ENCODE measurements at regions not wholly inside any gene's neighbourhood (a gene's known extent, or its start where the extent isn't known, plus 50 kb on each side); places are given as distances from the start of the nearest gene placed in this dataset.

DNA sequence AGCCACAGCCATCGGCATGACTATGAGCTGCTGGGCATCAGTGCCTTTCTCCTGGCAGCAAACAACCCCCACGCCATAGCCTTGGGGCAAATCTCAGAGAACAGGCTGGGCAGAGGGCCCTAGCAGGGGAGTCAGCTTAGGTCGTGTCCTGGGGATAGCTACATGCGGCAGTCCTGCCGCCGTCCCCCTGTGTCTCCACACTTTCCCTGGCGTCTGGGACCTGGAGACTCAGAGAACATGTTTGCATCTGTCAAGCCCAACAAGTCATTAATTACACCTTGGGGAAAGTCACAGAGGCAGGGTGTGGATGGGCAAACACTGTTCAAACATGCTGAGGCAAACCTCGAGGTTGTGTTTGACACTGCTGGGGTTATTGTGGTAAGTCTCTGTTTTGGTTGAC is 123.6 kb downstream of the C5orf15 start:
- no peak for DNase-seq (ENCODE audit: low read depth)
- TF ChIP-seq, protein P1, sequence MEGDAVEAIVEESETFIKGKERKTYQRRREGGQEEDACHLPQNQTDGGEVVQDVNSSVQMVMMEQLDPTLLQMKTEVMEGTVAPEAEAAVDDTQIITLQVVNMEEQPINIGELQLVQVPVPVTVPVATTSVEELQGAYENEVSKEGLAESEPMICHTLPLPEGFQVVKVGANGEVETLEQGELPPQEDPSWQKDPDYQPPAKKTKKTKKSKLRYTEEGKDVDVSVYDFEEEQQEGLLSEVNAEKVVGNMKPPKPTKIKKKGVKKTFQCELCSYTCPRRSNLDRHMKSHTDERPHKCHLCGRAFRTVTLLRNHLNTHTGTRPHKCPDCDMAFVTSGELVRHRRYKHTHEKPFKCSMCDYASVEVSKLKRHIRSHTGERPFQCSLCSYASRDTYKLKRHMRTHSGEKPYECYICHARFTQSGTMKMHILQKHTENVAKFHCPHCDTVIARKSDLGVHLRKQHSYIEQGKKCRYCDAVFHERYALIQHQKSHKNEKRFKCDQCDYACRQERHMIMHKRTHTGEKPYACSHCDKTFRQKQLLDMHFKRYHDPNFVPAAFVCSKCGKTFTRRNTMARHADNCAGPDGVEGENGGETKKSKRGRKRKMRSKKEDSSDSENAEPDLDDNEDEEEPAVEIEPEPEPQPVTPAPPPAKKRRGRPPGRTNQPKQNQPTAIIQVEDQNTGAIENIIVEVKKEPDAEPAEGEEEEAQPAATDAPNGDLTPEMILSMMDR (IDR thresholded peaks at IDR 0.05; ENCODE audit: control insufficient read depth, extremely low read depth, insufficient read depth) = no peak
- no peak overlapping the region for H3K4me3 ChIP-seq (ENCODE audit: low read depth, low read length)

DNA sequence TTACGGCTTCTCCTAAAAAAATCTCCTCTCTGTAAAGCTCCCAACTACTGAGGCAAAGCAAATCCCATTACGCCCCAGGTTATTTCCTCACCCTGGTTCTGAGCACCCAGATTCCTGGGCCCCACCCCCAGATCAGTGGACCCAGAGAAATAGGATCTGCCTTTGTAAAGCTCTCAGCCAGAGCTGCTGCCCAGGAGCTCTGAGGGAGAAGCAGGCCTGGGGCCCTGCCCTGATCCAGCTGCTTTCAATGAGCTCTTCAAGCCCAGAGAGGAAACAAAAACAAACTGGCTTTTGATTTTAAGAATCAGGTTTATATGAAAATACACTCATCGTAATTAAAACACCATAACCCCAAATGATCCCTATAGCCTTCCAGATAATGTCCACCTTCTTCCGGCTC is 124.5 kb downstream of the C5orf15 start:
- H3K4me3 ChIP-seq (ENCODE audit: low read depth, low read length) = no peak overlapping the region
- no peak for DNase-seq (ENCODE audit: low read depth)
- TF ChIP-seq, protein P1 (IDR thresholded peaks at IDR 0.05; ENCODE audit: control insufficient read depth, extremely low read depth, insufficient read depth) = no peak

DNA sequence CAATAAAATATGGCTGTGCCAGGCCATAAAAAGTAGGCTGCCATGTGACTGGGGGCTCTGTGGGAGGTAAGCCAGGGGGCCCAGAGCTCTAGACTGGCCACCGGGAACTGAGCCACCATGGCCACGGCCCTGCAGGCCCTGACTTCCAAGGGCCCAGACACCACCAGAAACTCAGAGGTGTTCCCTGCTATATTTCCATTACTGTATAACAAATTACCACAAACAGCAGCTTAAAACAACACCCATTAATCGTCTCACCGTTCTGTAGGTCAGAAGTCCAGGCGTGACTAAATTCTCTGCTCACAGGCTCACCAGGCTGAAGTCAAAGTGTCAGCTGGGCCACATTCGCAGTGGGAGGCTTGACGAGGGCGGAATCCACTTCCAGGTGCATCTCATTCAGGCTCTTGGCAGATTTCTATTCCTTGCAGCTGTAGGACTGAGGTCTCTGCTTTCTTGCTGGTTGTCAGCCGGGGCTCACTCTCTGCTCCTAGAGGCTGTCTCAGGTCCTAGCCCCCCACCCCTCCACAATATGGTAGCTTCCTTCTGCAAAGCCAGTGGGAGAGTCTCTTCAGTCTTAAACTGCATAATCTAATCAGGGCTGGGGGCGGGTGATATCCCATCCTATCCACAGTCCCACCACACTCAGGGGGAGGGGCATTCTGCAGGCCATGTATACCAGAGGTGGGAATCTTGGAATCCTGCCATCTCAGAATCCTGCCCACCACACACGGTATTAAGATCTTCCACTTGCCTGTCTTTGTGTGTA is 125.4 kb downstream of the C5orf15 start:
- TF ChIP-seq, protein P1 (IDR thresholded peaks at IDR 0.05; ENCODE audit: control insufficient read depth, extremely low read depth, insufficient read depth) = no peak
- DNase-seq (ENCODE audit: low read depth) = no peak
- no peak overlapping the region for H3K4me3 ChIP-seq (ENCODE audit: low read depth, low read length)

DNA sequence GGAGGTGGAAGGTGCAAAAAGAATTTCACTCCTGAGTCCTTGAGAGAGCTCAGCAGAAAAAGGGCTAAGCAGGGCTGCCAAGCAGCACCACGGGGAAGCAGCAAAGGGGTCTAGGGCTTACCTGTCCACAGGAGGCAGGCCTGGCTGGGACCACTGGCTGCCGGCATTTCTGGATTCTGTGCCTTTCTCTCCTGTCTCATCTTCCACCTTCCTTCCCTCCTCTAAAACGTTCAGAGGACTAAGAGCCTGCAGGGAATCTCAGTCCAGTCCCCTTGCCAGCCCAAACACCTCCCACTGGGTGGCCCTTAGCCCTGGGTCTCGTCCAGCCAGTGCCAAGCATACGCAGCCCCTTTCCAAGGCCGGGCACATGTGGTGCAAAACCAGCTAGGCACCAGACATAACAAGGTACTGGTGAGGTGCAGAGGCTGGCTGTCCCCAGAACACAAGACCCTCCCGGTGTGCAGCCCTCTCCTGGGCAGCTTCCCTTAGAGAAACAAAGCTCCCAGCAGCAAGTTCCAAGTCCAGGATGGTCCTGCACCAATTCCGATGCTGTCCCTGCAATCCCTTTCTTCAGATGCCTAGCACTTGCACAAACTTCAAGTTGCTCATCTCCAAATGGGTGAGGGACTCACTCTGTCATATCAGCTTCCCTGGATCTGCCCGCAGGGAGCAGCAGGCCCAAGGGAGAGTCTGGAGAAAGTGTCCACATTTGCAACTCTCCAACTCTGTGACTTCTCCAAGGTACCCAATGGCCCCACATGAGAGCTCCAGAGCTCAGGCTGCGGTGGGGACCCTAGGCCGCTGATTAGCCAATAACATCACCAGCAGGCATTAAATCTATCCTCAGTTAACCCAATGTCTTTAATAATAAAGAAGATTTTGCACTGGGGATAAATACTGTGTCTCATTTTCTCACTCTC is 126.3 kb downstream of the C5orf15 start:
- DNase-seq (ENCODE audit: low read depth) = no peak
- no peak overlapping the region for H3K4me3 ChIP-seq (ENCODE audit: low read depth, low read length)
- TF ChIP-seq, protein P1 (IDR thresholded peaks at IDR 0.05; ENCODE audit: control insufficient read depth, extremely low read depth, insufficient read depth) = no peak

DNA sequence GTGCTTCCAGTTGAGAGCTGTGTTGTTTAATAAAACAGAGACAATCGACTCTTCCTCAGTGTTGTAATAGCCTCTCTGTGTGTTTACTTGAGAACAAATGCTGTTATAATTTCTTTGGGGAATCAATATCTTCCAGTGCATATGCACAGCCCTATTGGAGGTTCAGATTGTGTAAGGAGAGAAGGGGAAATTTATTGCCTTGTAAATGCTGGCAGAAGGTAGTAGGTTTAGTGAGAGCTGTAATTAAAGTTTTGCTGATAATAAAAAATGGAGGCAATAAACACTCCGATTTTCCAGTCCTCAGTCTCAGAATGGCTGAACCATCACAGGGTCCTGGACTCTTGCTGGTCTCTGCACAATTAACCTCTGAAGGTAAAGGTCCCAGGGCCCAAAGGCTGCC is 128.3 kb downstream of the C5orf15 start:
- DNase-seq (ENCODE audit: low read depth) = peak; percentile 54
- TF ChIP-seq, protein P1 (IDR thresholded peaks at IDR 0.05; ENCODE audit: control insufficient read depth, extremely low read depth, insufficient read depth) = no peak
- no peak overlapping the region for H3K4me3 ChIP-seq (ENCODE audit: low read depth, low read length)

DNA sequence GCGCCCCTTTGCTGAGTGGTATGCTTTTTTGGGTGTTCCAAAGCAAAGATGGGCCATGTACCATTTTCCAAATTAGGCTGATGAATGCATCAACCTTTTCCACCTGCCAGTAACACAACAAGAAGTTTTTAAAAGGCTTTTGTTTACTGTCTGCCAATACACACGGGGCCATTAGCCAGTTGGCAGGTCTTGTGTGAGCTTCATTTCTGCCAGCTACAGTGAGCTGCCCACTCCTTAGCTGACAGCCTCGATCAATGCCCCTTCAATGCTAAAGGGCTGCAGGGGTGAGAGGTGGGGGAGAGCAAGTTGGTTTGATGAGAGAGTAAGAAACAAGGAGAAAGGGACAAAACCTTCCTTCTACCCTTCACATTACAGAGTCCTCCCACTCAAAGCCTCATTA is 128.7 kb downstream of the C5orf15 start:
- TF ChIP-seq, protein P1 (IDR thresholded peaks at IDR 0.05; ENCODE audit: control insufficient read depth, extremely low read depth, insufficient read depth) = no peak
- DNase-seq (ENCODE audit: low read depth) = peak; percentile 81
- H3K4me3 ChIP-seq (ENCODE audit: low read depth, low read length) = no peak overlapping the region

Data from LNCaP clone FGC (cell line).